ENCODE measurements at regions not wholly inside any gene's neighbourhood (a gene's known extent, or its start where the extent isn't known, plus 50 kb on each side); places are given as distances from the start of the nearest gene placed in this dataset.

DNA sequence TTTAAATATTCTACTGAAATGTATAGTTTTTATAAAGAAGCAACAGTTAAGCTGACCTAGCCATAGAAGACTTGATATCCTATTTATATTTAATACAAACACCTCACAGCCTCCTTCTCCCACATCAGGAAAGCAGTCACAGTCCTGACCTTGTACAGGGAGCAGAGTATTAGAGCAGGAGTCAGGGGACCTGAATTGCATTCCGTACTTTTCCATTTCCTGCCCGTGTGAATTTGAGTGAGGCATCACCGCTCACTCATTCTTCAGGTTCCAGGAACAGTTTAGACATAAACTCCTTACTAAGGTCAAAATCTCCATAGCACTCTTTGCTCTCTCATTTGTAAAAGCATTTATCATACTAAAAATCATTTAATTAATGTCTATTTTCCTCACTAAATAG lies 482.5 kb upstream of the FAT3 start:
- DNase-seq, result no peak

GRCh38 chr11:91731051-91731450 lies 493.6 kb upstream of the FAT3 start:
- DNase-seq, result no peak

DNA sequence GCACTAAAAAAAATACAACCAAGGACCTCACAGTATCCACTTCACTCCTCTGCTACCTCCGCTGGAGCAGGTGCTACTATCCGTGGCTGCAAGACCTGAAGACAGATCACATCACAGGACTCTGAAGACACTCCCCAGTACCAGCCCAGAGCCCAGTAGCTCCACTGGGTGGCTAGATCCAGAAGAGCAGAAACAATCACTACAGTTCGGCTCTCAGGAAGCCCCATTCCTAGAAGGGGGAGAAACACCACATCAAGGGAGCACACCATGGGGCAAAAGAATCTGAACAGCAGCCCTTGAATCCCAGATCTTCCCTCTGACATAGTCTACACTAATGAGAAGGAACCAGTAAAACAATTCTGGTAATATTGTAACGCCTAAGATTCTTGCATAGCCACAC lies 494.0 kb upstream of the FAT3 start:
- no peak for DNase-seq

- no peak for DNase-seq
Observed at GRCh38 chr11:91730057-91730456, 494.6 kb upstream of the FAT3 start.

GRCh38 chr11:91717169-91717568 lies 507.4 kb upstream of the FAT3 start:
- DNase-seq, result no peak

DNA sequence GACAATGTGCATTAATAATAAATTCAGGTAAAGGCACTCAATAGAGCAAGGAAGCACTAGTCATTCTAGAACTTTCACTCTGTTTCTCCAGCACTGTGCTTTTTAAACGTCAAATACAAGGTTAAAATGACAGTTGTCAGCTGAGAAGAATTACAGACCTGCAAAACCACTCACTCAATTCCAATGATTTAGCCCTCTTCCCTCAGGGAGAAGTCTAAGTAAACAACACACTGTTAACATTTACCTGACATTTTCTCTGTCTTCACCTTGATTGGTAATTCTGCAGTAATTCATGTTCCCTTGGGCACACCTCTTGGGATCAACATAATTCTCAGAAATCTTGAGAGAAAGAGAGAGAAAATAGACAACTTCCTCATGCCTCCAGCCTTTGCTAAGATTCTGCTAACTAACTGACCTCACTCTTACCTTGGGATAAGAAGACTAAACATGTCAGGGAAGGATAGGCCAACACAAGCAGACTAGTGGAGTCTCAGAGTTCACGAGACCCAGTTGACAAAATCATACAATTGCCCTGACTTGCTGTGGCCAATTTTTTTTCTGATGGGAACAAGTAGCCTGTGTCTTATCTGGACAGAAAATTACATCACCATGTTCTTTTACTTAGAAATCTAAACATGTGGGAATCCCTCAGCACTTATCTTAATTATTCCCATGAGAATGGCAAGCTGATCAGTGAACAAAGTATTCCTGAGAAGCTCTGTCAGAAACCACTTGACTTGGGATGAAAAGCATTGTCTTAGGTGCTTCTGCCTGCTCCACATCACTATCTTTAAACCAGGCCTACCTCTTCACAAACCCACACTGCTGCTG lies 516.8 kb upstream of the FAT3 start:
- DNase-seq, result no peak

- no peak for DNase-seq
Observed at GRCh38 chr11:91703042-91703441, 521.6 kb upstream of the FAT3 start.

GRCh38 chr11:91700854-91701253 lies 523.8 kb upstream of the FAT3 start:
- no peak for DNase-seq

- no peak for DNase-seq
Observed at GRCh38 chr11:91698845-91699244, 525.8 kb upstream of the FAT3 start.

GRCh38 chr11:91694331-91694730 lies 530.3 kb upstream of the FAT3 start:
- no peak for DNase-seq

GRCh38 chr11:91691872-91692271 lies 532.7 kb upstream of the FAT3 start:
- no peak for DNase-seq

- DNase-seq, result no peak
Observed at GRCh38 chr11:91688672-91689071, 535.9 kb upstream of the FAT3 start.

DNA sequence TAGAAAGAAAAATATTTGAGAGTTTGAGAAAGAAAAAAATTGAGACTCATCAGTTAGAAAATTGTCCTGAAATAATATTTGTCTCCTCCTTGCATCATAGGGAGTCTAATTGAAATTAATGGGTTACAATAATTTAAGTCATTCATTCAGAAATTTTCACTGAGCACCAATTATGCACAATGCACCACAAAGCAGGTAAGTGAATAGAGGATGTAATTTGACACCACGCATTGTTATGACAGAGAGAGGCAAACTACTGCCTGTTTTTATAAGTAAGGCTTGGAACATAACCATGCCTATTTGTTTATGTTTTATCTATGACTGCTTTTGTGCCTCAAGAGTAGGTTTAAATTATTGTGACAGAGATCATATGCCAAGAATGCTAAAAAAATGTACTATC lies 537.9 kb upstream of the FAT3 start:
- no peak for DNase-seq

DNA sequence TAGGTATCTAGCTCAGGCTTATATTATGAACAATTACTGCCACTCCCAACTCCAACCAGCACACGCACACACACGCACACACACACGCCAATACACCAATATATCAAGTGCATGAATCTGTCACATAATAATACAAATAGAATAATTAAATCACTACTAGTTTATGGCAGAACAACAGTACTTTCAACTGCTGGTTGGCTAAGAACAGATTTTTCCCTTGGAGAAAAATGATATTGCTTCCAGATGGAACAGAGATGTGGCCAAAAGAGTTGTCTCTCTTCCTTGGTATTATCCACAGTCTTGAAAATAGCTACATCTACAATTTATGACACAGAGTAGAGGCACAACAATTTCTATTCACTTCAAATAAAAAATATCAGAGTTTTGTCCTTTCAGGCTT lies 538.3 kb upstream of the FAT3 start:
- no peak for DNase-seq

DNA sequence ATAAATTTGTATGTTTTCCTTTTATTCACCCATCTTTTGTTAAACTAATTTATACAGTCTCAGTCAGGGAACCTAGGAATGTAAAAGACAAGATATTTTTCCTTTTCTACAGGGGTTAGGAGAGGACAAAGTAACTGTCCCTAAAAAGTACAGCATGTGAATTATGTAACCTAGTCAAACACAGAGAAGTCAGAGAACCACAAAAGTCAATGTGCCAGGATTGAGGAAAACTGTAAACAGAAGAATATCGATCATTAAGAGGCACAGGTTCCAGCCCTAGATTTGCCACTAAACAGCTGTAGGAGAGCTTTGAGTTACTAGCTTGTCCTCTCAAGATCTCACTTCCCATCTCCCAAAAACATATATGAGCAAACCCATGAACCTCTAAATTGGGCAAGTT lies 550.9 kb upstream of the FAT3 start:
- no peak for DNase-seq

- no peak for DNase-seq
Observed at GRCh38 chr11:91664521-91664920, 560.1 kb upstream of the FAT3 start.

GRCh38 chr11:91660036-91660435 lies 564.6 kb upstream of the FAT3 start:
- no peak for DNase-seq

DNA sequence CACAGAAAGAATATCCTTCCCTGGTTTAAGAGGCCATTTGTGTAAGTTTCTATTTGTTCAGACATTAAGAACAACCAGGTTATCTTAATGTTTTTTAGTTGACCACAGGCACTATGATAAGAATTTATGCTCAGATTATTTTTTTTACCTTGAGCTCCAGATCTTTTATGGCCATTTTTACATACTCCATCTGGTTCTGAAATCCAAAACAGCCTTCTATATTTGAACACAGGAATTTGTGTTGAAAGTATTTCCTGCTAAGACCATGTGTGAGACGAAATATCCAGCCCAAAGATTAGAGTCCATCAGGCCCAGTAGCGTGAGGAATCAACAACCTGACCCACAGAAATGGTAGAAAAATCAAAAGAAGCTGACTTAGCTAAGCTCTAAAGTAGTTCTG lies 569.9 kb upstream of the FAT3 start:
- no peak for DNase-seq

- no peak for DNase-seq
Observed at GRCh38 chr11:91653079-91653754, 571.4 kb upstream of the FAT3 start.

DNA sequence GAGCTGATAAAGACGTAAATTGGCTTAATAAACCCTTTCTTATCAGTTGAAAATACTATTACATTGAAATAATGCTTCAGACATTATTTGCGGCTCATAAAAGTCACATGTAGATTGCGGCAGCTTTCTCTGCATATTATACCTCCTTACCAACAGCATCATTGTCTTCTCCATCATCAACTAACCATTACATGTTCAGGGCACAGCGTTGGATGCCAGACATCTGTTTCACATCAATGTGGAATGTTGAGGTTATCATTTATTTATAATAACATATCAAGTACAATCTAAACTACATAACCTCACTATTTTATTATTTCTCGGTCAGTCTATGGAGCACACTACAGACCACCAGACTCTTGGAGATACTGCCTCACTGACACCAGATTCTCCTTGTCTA lies 573.8 kb upstream of the FAT3 start:
- DNase-seq, result no peak

- DNase-seq, result no peak
Observed at GRCh38 chr11:91641153-91641552, 583.5 kb upstream of the FAT3 start.

GRCh38 chr11:91639359-91639758 lies 585.3 kb upstream of the FAT3 start:
- DNase-seq, result no peak

GRCh38 chr11:91630916-91631673 lies 593.5 kb upstream of the FAT3 start:
- no peak for DNase-seq

GRCh38 chr11:91625495-91625894 lies 599.1 kb upstream of the FAT3 start:
- no peak for DNase-seq
